GM23338 (cell line): ENCODE measurements at regions not wholly inside any gene's neighbourhood (a gene's known extent, or its start where the extent isn't known, plus 50 kb on each side); places are given as distances from the start of the nearest gene placed in this dataset.

Experiments used
- ATAC-seq: fragments of 200-7000 bp; cut with Tn5 transposase; 3 replicates; pipeline ENCODE4 v1.9.1; 2020
- DNase-seq: peaks from one replicate; pipeline ENCODE4 v3.0.0-alpha.2; 2015; ENCODE audit warnings: low spot score
- H2AFZ ChIP-seq: fragments of 200-600 bp; sonication (generic); 2 replicates; pipeline ENCODE4 v1.8.0; 2016; ENCODE audit warnings: antibody characterized with exemption, mild to moderate bottlenecking, moderate library complexity
- H3F3A ChIP-seq: fragments of 200-600 bp; sonication (generic); replicated peaks from 2 replicates; pipeline ENCODE4 v1.8.0; 2017; ENCODE audit warnings: antibody characterized with exemption, mixed run types, low read depth
- H3K27ac ChIP-seq: fragments of 200-600 bp; sonication (generic); 2 replicates; pipeline ENCODE4 v1.6.1; 2016; ENCODE audit warnings: low read depth
- H3K27me3 ChIP-seq: fragments of 200-600 bp; sonication (generic); 2 replicates; pipeline ENCODE4 v1.8.0; 2016; ENCODE audit warnings: mild to moderate bottlenecking, mixed run types, moderate library complexity; ENCODE audit not compliant: insufficient read depth
- H3K36me3 ChIP-seq: fragments of 200-600 bp; sonication (generic); 2 replicates; pipeline ENCODE4 v1.8.0; 2016; ENCODE audit warnings: mild to moderate bottlenecking; ENCODE audit not compliant: insufficient read depth
- H3K4me1 ChIP-seq: fragments of 200-600 bp; sonication (generic); 2 replicates; pipeline ENCODE4 v1.8.0; 2016; ENCODE audit warnings: mild to moderate bottlenecking, moderate library complexity; ENCODE audit not compliant: insufficient read depth
- H3K4me2 ChIP-seq: fragments of 200-600 bp; sonication (generic); 2 replicates; pipeline ENCODE4 v1.7.1; 2017; ENCODE audit warnings: mixed run types
- H3K4me3 ChIP-seq: fragments of 200-600 bp; sonication (generic); 2 replicates; pipeline ENCODE4 v1.6.1; 2016; ENCODE audit warnings: mixed run types
- H3K79me2 ChIP-seq: fragments of 200-600 bp; sonication (generic); replicated peaks from 2 replicates; pipeline ENCODE4 v1.8.0; 2017; ENCODE audit warnings: mild to moderate bottlenecking; ENCODE audit not compliant: insufficient read depth
- H3K9me2 ChIP-seq: fragments of 200-600 bp; sonication (generic); 2 replicates; pipeline ENCODE4 v1.8.0; 2017; ENCODE audit not compliant: insufficient read depth
- H4K20me1 ChIP-seq: fragments of 200-600 bp; sonication (generic); replicated peaks from 2 replicates; pipeline ENCODE4 v1.8.0; 2017; ENCODE audit warnings: mild to moderate bottlenecking; ENCODE audit not compliant: insufficient read depth
- H3K27ac Mint-ChIP-seq: 2 replicates; pipeline ENCODE4 v1.8.0; 2020; ENCODE audit warnings: inconsistent platforms, mild to moderate bottlenecking, moderate library complexity, mixed read lengths
- H3K27me3 Mint-ChIP-seq: 3 replicates; pipeline ENCODE4 v1.8.0; 2022; ENCODE audit warnings: low read depth, mild to moderate bottlenecking, moderate library complexity, mixed read lengths, inconsistent platforms; ENCODE audit not compliant: insufficient read depth, poor library complexity
- H3K36me3 Mint-ChIP-seq: 3 replicates; pipeline ENCODE4 v1.8.0; 2021; ENCODE audit warnings: low read depth, mild to moderate bottlenecking, inconsistent platforms, moderate library complexity, mixed read lengths
- H3K4me1 Mint-ChIP-seq: 3 replicates; pipeline ENCODE4 v1.8.0; 2020; ENCODE audit warnings: mild to moderate bottlenecking, inconsistent platforms, mixed read lengths
- H3K4me3 Mint-ChIP-seq: 3 replicates; pipeline ENCODE4 v1.8.0; 2021; ENCODE audit warnings: moderate library complexity, mild to moderate bottlenecking, inconsistent platforms, mixed read lengths
- H3K9me3 Mint-ChIP-seq: 3 replicates; pipeline ENCODE4 v1.8.0; 2020; ENCODE audit warnings: moderate library complexity, mild to moderate bottlenecking, inconsistent platforms, mixed read lengths
- CREB1 ChIP-seq: fragments of 250-450 bp; sonication (Bioruptor Pico); IDR thresholded peaks from 2 replicates; pipeline ENCODE4 v1.5.0; 2020; ENCODE audit warnings: low read depth, mild to moderate bottlenecking, moderate library complexity
- CTCF ChIP-seq, 2 experiments: fragments of 200-600 bp in 1 of 2; sonication (generic) in 1 of 2; conservative IDR thresholded peaks; 2 replicates each; pipeline versions ENCODE4 v1.5.1 to v1.6.1; 2016 to 2017; ENCODE audit warnings: antibody characterized with exemption in 2 of 2, low read depth in 2 of 2, mild to moderate bottlenecking in 2 of 2, moderate library complexity in 1 of 2
- ETS1 ChIP-seq: IDR thresholded peaks from 2 replicates; pipeline ENCODE4 v1.6.1; 2016; ENCODE audit warnings: antibody characterized with exemption
- EZH2 ChIP-seq: fragments of 200-600 bp; sonication (generic); IDR thresholded peaks from one replicate; pipeline ENCODE4 v1.8.0; 2017; ENCODE audit warnings: antibody characterized with exemption, mild to moderate bottlenecking, low read depth; ENCODE audit not compliant: unreplicated experiment
- JUNB ChIP-seq: IDR thresholded peaks from one replicate; pipeline ENCODE4 v1.6.1; 2016; ENCODE audit warnings: antibody characterized with exemption; ENCODE audit not compliant: unreplicated experiment
- POLR2AphosphoS5 ChIP-seq: IDR thresholded peaks from 2 replicates; pipeline ENCODE4 v1.6.1; 2016; ENCODE audit warnings: antibody characterized with exemption, low read depth
- REST ChIP-seq: IDR thresholded peaks from one replicate; pipeline ENCODE4 v1.6.1; 2018; ENCODE audit warnings: antibody characterized with exemption; ENCODE audit not compliant: unreplicated experiment
- STAT1 ChIP-seq: IDR thresholded peaks from one replicate; pipeline ENCODE4 v1.6.1; 2016; ENCODE audit warnings: antibody characterized with exemption; ENCODE audit not compliant: unreplicated experiment

- H3K4me1 Mint-ChIP-seq = peaks cover 27% of the 10 kb centered on the region
Observed at GRCh38 chr5:58356662-58357061, 103.2 kb downstream of the PLK2 start.

GRCh38 chr5:58354827-58355226, 105.1 kb downstream of the PLK2 start:
- no peak overlapping the region for H3K4me3 Mint-ChIP-seq
- 0 out of 2 replicates have a peak, but pooled peaks cover 4% of the 10 kb centered on the region for H3K9me2 ChIP-seq
- H4K20me1 ChIP-seq = no peaks in the 10 kb centered on the region
- no peaks in the 10 kb centered on the region for H3K27me3 Mint-ChIP-seq
- no peak overlapping the region for H3K27ac ChIP-seq
- ATAC-seq (no peak), DNase-seq (no peak)
- peaks cover 13% of the 10 kb centered on the region for H3K4me1 Mint-ChIP-seq
- H3K4me3 ChIP-seq = no peak overlapping the region
- no peaks in the 10 kb centered on the region for H3K36me3 ChIP-seq
- no peaks in the 10 kb centered on the region for H3K4me1 ChIP-seq
- H3K27me3 ChIP-seq = no peaks in the 10 kb centered on the region
- no peak overlapping the region for H3K27ac Mint-ChIP-seq
- H3K79me2 ChIP-seq = no peaks in the 10 kb centered on the region
- H3K4me2 ChIP-seq = no peak overlapping the region
- no peaks in the 10 kb centered on the region for H3K9me3 Mint-ChIP-seq
- H3K36me3 Mint-ChIP-seq = no peaks in the 10 kb centered on the region
- no peaks in the 10 kb centered on the region for H3F3A ChIP-seq
- H2AFZ ChIP-seq = peak overlapping the region; percentile 79
- TF ChIP-seq JUNB = no peak
- TF ChIP-seq REST = no peak
- no peak for TF ChIP-seq STAT1
- TF ChIP-seq ETS1 = no peak
- TF ChIP-seq CREB1 (CRISPR knock-in tag) = no peak
- no peak for TF ChIP-seq EZH2

More at GRCh38 chr5:58356662-58357061, 103.2 kb downstream of the PLK2 start:
- ATAC-seq (no peak), DNase-seq (no peak)
- no peak for TF ChIP-seq CTCF (conservative IDR thresholded peaks at IDR 0.05; ENCODE audit: low read depth in 2 of 2)
- no peak for TF ChIP-seq POLR2AphosphoS5
- TF ChIP-seq JUNB = no peak
- no peak for TF ChIP-seq ETS1
- no peak for TF ChIP-seq CREB1 (CRISPR knock-in tag)
- no peak for TF ChIP-seq STAT1
- no peak overlapping the region for H3K4me2 ChIP-seq
- no peaks in the 10 kb centered on the region for H3K79me2 ChIP-seq
- no peak overlapping the region for H3K4me3 ChIP-seq
- H3K27me3 ChIP-seq = no peaks in the 10 kb centered on the region
- no peaks in the 10 kb centered on the region for H3K36me3 ChIP-seq
- H3K27ac ChIP-seq = no peak overlapping the region
- Mint-ChIP-seq H3K27ac (no peak overlapping the region), H3K9me3 (no peaks in the 10 kb centered on the region), H3K4me3 (no peak overlapping the region), H3K27me3 (peaks cover 3% of the 10 kb centered on the region), H3K36me3 (no peaks in the 10 kb centered on the region)
- no peaks in the 10 kb centered on the region for H3F3A ChIP-seq
- H2AFZ ChIP-seq = no peak overlapping the region
- H3K9me2 ChIP-seq = 0 out of 2 replicates have a peak, but pooled peaks cover 4% of the 10 kb centered on the region
- H4K20me1 ChIP-seq = no peaks in the 10 kb centered on the region
- 0 out of 2 replicates have a peak, but pooled peaks cover 3% of the 10 kb centered on the region for H3K4me1 ChIP-seq
